ENCODE measurements at regions not wholly inside any gene's neighbourhood (a gene's known extent, or its start where the extent isn't known, plus 50 kb on each side); places are given as distances from the start of the nearest gene placed in this dataset.

DNA sequence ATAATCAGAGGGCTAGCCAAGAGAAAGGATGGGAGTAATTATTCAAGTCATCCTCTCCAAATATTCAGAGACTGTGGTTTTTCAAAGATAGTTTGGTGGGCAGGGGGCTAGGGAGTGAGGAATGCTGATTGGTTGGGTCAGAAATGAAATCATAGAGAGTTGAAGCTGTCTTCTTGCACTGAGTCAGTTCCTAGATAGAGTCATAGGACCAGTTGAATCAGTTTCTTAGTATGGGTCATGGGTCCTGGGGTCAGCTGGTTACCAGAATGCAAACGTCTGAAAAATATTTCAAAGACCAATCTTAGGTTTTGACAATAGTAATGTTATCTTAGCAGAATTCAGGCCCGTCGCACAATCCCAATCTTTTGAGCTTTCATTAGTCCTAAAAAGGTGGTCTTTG is 171.4 kb upstream of the SPATS2L start:
- TF ChIP-seq CTCF (IDR thresholded peaks at IDR 0.05; ENCODE audit: insufficient read depth, low read depth, low read length) (no peak), EZH2 (IDR thresholded peaks at IDR 0.05; ENCODE audit: insufficient read depth, low read length) (no peak)

Data from astrocyte (in vitro differentiated cells and primary cell).